ENCODE measurements at regions not wholly inside any gene's neighbourhood (a gene's known extent, or its start where the extent isn't known, plus 50 kb on each side); places are given as distances from the start of the nearest gene placed in this dataset.

DNA sequence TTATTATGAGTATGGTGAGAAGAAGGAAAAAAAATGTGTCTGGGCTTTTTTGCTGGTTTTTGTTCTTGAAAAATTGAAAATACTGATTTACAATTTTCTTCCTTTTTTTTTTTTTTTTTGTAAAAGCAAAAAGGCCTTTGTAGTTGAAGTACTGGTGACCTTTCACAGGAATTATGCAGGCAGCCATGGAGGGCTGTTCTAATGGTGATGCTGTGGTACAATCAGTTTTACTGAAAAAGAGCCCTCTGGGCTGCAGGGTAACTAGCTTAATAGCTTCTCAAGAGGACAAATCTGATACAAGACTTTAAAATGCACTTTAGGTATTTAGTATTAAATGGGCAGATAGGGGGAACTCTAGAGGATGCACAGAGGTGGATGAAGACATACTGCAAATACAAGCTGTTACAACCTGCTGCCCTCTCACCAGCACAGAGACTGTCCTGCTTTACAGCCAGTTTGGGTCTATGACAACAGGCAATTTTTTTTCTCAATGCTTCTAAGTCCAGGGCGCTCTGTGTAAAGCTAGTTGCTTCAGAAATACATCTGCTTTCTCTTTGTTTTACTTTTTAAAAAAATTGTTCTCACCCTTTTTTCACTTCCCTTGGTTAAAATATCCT lies 61.6 kb upstream of the HS3ST5 start:
- H3K4me1 ChIP-seq (ENCODE audit: control insufficient read depth, insufficient read depth, low read length) = no peaks in the 10 kb centered on the region
- H3K27me3 ChIP-seq (ENCODE audit: control insufficient read depth in 1 of 2, insufficient read depth in 2 of 2, low read length in 2 of 2) = no peaks in the 10 kb centered on the region
- no peaks in the 10 kb centered on the region for H3K36me3 ChIP-seq (ENCODE audit: control insufficient read depth in 2 of 2, insufficient read depth in 2 of 2, low read length in 2 of 2)
- H3K27ac ChIP-seq (ENCODE audit: low read length) = no peak overlapping the region
- H3K9ac ChIP-seq (ENCODE audit: low read length in 2 of 2) = no peak overlapping the region
- H3K9me3 ChIP-seq (ENCODE audit: control insufficient read depth in 2 of 2, low read length in 2 of 2) = no peaks in the 10 kb centered on the region
- H3K4me3 ChIP-seq (ENCODE audit: low read length in 2 of 2) = no peak overlapping the region

GRCh38 chr6:114403858-114404257 lies 61.0 kb upstream of the HS3ST5 start:
- H3K9ac ChIP-seq (ENCODE audit: low read length in 2 of 2) = no peak overlapping the region
- no peak overlapping the region for H3K4me3 ChIP-seq (ENCODE audit: low read length in 2 of 2)
- no peaks in the 10 kb centered on the region for H3K36me3 ChIP-seq (ENCODE audit: control insufficient read depth in 2 of 2, insufficient read depth in 2 of 2, low read length in 2 of 2)
- no peaks in the 10 kb centered on the region for H3K4me1 ChIP-seq (ENCODE audit: control insufficient read depth, insufficient read depth, low read length)
- H3K27ac ChIP-seq (ENCODE audit: low read length) = no peak overlapping the region
- no peaks in the 10 kb centered on the region for H3K27me3 ChIP-seq (ENCODE audit: control insufficient read depth in 1 of 2, insufficient read depth in 2 of 2, low read length in 2 of 2)
- no peaks in the 10 kb centered on the region for H3K9me3 ChIP-seq (ENCODE audit: control insufficient read depth in 2 of 2, low read length in 2 of 2)

GRCh38 chr6:114398481-114398880 lies 55.7 kb upstream of the HS3ST5 start:
- no peaks in the 10 kb centered on the region for H3K27me3 ChIP-seq (ENCODE audit: control insufficient read depth in 1 of 2, insufficient read depth in 2 of 2, low read length in 2 of 2)
- no peaks in the 10 kb centered on the region for H3K36me3 ChIP-seq (ENCODE audit: control insufficient read depth in 2 of 2, insufficient read depth in 2 of 2, low read length in 2 of 2)
- H3K9ac ChIP-seq (ENCODE audit: low read length in 2 of 2) = no peak overlapping the region
- H3K9me3 ChIP-seq (ENCODE audit: control insufficient read depth in 2 of 2, low read length in 2 of 2) = no peaks in the 10 kb centered on the region
- no peak overlapping the region for H3K4me3 ChIP-seq (ENCODE audit: low read length in 2 of 2)
- H3K27ac ChIP-seq (ENCODE audit: low read length) = no peak overlapping the region
- H3K4me1 ChIP-seq (ENCODE audit: control insufficient read depth, insufficient read depth, low read length) = no peaks in the 10 kb centered on the region

All from stomach smooth muscle (tissue), 2 donors.